Caki2 (cell line): ENCODE measurements at regions not wholly inside any gene's neighbourhood (a gene's known extent, or its start where the extent isn't known, plus 50 kb on each side); places are given as distances from the start of the nearest gene placed in this dataset.

Experiments used
- DNase-seq: peaks from one replicate; pipeline ENCODE4 v3.0.0-alpha.2; 2015; ENCODE audit warnings: low read depth
- in situ Hi-C: cut with HindIII; loops from 2 replicates; pipeline ENCODE4 v1.10.0; 2016; ENCODE audit warnings: low sequenced_read_pairs, low pct_unique_long_range_greater_than_20kb, mixed read lengths

DNA sequence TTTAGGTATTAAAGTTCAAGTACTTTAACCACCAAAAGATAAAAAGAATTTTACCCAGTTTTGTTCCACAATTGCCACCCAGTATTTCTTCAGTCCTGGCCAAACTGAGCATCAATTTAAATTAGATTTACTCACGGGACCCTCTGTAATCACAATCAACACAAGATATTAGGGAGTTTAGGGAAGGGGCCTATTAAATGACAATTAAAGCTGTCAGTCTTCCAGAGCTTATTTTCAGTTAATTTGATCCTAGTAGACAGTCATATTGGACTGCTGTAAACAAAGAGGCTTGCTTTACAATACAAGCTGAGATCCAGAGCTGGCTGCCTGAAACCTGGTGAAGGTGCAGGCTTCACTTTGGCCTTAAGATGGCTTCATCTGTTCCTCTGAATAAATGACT lies 321.2 kb upstream of the NBEA start:
- DNase-seq: no peak
- in situ Hi-C loops: no loop called here

DNA sequence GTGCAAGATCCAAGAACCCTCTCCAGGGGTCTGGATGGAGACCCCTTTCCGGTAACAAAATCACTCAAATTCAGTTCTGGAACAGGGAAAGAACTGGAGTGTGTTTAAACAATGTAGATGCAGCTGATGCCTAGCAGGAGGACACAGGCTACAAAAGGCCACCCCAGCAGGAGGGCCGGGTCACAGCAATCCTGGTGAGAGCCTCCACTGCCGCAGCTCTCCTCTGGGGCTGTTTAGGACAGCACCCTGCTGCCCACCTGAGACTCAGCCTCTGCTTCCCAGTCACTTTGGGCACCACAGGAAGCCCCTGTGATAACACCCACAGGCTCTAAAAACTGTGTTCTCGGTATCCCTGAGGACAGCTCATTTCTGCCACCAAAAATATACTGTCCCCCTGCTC lies 318.7 kb upstream of the NBEA start:
- in situ Hi-C loops: no loop called here

DNA sequence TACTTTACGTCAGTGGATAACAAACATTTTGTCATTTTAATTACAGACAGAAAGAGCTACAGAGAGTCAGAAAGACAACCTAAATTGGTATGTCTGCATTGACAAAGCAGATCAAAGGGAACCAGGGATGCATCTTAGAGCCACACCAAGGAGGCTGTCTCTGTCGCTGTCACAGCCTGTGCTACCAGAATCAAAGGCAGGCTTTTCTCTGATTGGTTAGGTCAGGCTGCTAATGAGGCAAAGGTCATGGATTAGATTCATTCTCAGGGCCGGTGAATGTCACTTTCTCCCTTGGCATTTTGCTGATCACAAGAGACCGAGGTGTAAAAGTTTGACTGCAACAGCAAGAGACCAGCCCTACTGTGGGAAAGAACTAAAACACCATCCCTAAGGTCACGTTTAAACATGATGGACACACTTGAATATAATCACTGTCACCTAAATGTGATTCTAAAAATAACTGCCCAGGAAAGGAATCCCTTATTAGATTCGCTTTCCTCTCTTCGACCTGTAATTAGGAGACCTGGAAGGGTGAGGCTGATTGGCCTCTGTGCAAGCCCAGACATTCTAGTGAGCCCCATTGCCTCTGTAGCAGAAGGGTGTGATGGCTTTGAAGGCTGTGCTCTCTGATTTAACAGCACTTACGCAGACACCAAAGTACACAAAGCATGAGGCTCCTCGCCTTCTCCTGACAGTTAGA lies 314.4 kb upstream of the NBEA start:
- DNase-seq: no peak
- in situ Hi-C loops: no loop called here

More for the DNA sequence above, 318.7 kb upstream of the NBEA start:
- DNase-seq: no peak

DNA sequence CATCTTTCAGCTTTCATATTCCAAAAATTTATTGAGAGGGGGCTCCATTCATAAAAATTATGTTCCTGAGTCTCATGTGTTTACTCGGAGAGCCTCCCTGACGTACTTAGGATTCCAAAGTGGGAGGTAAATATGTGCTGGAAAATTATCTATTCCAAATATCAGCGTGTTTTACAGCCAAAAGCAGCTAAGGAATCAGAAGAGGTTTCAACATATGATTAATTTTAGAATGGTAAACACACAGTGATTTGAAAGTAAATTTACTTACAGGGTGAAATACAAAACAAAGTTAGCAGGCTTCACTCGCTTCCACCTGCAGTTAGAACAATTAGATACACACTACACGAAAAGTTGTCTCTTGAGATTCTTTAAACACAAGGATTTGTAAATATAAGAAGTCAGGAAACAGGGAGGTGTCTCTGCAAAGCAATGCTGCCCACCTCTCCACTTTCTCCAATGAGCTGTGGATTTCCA lies 313.8 kb upstream of the NBEA start:
- no peak for DNase-seq
- in situ Hi-C loops: no loop called here

DNA sequence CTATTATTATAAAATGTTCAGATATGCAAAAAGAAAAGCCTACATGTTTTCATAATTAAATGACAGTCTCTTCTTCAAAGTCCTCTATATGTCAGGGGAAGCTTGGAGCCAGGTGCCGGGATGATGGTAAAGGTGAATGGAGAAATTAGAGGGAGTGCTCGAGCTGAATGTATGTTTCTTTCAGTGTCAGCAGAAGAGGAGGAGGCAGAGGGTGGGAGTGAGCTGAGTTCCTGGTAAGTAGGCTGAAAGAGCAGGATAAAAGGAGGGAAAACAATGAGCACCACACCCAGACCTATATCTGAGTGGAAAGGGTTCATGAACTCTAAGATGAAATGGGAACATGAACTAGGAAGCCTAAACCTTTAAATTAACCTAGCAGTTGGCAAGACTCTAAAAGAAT lies 307.6 kb upstream of the NBEA start:
- in situ Hi-C loops: no loop called here

DNA sequence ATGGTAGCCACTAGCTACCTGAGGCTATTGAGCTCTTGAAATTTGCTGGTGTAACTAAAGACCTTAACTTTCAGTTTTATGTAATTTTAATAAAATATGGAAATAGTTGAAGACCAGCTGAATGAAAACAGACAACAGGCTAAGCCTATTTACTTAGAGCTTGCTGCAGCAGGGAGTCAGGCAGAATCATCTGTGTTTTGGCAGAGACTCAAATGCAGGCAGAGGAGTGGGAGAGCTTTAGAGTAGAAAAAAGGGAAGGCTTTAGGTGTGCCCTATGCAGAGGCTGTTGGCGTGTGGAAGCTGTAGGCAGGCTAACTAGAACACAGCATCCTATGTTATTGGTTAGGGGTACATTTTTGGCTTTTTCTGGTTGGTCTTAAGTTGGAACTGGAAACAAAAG lies 304.9 kb upstream of the NBEA start:
- in situ Hi-C loops: no loop called here
- DNase-seq: no peak

More for the DNA sequence above, 307.6 kb upstream of the NBEA start:
- DNase-seq: no peak

DNA sequence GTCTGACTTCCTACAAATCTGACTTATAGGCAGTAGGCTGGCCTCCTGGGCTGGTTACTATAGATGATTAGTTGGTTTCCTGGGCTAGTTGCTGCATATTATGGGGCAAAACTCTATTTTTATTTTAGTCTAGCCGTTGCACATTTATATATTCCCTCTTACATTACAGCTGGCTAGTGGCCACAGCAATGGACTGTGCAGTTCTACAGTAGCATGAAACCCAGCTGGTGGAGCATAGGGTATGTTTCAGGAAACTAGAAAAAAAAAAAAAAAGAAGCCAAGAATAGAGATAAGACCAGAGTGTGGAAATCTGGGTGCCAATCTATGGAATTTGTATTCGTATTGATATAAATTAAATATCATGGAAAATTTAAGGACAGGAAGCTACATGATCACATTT lies 304.4 kb upstream of the NBEA start:
- no peak for DNase-seq
- in situ Hi-C loops: no loop called here

DNA sequence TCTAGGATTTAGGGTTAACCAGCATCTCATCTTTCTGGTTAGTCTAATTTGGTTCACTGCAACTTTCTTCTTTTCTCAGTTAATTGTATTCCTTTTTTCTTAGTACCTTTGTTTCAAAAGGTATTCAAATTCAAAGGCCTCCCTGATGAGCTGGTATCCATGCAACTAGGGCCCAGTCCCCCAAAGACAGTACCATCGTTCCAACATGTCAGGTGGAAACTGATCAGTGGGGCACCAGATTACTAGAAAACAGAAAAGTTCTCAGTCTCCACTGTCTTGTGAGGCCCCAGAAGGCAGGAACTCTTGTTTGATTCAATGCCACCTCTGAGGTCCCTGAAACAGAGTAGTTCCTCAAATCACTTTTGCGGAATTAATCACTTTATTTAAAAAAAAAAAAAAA lies 303.2 kb upstream of the NBEA start:
- no peak for DNase-seq
- in situ Hi-C loops: no loop called here

DNA sequence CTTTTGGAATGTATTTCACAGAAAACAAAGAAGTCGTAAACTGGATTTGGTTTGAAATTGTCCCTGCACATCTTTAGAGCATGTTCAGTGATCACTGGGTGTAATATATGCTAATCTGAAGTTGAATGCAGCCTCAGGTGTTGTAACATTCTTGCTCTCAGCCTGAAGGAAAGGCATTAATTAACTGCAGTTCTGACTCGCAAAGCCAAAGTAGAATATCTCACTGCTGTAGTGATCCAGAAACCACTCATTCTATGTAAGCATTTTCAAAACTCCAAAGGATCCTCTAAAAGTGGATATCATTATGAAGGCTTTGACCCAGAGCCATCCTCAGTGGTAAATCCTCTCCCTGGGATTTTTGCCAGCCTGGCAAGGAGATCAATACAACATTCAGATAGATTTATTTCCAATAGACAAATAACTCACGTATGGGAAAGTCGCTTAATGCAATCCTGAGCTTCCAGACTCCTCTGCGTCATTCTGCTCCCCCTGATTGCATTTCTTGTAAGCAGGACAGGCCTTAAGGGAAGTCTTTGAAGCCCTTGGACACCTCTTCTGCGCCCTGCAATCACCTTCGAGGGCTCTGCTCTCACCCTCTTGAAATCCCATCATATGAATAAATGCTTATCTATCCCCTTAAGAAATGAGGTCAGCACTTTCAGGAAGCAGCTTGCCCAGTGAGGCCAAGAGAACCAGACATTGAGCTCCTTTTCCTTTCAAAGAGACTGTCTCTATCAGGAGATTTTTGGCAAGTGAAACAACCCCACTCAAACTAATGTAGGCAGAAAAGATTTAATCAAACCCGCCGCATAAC lies 301.7 kb upstream of the NBEA start:
- in situ Hi-C loops: no loop called here
- no peak for DNase-seq

DNA sequence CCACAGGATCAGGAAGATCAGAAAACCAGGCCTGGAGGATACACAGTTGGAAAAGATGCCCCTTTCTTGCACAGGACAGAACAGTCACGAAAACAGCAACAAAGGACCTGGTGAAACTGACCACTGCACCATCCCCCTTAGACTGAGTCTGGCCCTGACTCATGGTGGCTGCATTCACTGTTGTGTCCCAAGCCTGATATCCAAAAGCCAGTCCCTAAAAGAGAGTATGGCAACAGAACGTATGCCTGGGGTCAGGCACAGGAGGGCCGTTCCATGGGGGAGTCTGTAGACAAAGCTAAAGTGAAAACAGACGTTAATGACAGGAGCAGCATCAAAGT lies 301.1 kb upstream of the NBEA start:
- DNase-seq: no peak
- in situ Hi-C loops: no loop called here

DNA sequence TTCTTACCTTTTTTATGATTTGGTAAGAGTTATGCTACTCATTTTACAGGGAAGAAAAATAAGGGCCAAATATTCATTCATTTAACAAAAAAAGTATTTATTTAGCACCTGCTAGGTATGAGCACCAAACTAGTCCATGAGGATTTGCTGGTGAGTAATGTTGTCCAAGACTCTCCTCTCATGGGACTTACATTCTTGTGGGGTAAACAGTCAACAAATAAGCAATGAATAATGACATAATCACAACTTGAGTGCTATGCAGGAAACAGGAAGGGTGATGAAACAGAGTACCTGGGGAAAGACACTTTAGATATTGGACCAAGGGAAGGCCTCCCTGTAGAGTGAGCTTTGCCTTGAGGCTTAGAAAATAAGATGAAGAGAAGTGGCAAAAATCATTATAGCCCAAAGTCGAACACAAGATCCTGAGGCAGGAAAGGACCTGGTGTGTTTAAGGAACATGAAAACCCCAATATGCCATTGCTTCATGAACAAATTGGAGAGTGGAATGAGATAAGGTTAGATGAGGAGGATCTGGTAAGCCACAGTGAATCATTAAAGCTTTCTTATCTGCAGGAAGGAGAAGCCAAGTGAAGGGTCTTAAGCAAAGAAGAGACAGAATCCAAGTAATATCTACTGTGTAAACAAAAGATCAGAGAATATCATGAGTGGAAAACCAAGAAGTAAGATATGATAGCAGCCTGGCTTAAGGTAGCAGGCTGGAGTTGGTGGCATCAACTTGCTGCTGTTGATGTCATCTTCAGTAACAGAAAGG lies 294.5 kb upstream of the NBEA start:
- DNase-seq: no peak

DNA sequence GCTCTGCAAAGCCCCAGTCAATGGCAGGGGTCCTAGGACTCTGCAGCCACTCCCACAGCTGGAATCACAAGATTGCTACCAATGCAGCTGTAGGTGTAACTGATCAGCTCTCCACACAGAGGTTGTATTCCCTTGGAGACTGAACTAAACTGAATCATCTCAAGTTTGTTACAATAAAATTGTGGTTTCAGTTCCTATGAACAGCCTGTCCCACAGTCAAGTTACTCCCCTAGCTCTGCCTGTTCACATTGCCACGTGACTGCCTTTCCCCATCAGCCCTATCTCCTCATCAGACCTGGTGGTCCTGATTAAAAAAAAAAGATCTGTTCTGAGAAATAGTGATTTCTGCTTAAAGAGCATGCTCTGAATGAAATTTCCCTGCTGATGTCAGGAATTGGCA lies 287.9 kb upstream of the NBEA start:
- in situ Hi-C loops: no loop called here
- no peak for DNase-seq

More for the DNA sequence above, 294.5 kb upstream of the NBEA start:
- in situ Hi-C loops: no loop called here

DNA sequence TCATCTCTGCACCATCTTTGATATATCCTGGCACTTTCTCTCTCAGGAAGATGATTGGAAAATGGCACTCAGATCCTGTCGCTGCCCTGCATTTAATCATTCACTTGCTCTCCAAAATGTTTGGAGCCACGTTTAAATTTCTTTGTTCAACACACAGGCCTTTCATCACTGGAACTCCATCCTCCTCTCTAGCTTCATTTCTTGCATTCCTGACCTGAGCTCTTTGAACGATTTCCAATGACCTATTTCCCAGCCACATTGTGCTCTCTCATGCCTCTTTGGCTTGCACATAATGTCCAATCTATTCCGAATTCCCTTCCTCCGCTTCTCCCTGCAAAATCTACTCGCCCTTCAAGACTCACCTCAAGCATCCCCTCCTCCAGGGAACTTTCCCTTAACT lies 287.4 kb upstream of the NBEA start:
- no peak for DNase-seq
- in situ Hi-C loops: no loop called here

DNA sequence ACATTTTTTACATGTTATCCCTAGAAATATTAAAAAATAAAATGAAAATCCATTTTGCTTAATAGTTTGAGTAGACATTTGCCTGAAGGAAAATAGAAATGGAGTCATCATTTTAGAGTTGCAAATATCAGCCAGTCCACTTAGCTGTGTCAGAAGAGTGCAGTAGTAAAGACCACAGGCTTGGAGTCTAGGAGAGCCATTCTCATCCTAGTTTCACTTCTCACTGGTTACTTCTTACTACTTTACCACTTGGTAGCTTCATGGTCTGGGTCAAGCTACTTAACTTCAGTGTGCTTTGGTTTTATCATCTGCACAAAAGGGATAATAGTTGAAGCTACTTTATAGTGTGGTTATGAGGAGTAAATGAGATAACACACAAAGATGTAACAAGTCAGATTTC lies 286.5 kb upstream of the NBEA start:
- no peak for DNase-seq
- in situ Hi-C loops: no loop called here

DNA sequence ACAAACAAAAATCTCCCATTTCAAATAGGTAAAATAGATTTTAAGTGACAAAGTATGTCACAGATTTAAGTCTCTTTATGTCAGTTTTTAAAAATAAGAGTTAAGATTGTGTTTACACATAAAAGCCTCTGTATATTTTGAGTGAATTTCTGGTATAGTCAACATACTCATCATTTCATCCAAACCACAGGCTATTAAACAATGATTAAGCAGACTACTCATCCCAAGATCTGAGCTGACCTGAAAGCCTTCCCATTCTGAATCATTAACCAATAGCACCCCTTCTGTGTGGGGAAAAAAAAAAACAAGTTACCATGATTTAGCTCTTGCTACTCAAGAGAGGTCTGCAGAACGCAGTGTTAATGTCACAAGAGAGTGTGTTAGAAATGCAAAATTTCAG lies 284.4 kb upstream of the NBEA start:
- peak; percentile 40 for DNase-seq

DNA sequence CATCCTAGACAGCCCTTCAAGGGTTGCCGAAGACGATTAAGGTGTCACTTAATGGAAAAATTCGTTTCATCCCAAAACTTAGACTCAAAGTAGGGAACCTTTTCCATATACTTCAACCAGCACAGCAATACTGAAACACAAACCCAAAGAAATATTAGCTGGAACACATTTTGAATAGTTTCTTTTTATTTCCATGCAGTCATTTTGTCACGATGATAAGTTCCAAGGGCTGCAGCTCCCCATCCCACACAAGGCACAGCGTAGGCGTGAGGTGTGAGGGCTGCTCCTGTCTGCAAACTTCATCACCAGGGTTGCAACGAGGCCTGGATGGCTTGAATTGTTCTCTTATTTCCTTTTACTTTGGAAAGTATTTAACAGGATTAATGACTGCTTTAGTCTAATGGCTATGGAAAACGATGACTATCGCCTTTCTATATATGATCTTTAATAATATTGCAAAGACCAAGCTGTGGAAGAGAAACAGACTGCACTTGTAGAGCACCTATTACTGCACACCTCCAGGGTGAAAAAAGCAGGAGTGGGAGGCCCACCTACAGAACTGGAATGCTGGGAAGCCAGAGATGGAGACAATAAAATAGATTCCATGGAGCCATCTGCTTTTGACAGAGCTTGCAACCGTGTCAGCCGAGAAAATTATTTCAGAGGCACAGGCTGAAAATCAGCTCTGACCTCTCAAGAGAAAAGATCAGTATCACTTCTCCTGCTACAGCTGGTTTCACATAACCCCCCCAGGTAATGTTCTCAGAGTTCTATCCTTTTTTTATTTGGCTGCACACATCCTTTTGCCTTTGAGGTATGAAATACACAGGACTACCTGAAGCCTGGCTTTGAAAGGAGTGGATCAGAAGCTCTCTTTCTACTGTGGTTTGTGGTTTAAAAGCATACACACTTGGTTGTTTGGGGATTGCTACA lies 274.5 kb upstream of the NBEA start:
- in situ Hi-C loops: no loop called here
- DNase-seq: no peak

More for the DNA sequence above, 284.4 kb upstream of the NBEA start:
- in situ Hi-C loops: no loop called here

DNA sequence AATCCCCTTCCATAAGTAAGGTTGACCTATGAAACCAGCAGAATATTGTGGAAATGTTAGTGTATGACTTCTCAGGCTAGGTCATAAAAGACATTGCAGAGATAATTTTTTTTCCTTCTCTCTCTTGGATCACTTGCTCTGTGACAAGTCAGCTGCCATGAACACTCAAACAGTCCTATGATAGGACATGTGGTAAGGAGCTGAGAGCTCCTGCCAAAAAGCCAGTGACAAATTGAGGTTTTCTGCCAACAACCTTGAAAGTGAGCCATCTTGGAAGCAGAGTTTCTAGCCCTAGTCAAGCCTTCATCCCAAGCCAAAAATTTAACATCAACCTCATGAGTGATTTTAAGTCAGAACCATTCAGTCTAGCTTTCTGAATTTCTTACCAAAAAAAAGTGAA lies 270.9 kb upstream of the NBEA start:
- no peak for DNase-seq
- in situ Hi-C loops: no loop called here

DNA sequence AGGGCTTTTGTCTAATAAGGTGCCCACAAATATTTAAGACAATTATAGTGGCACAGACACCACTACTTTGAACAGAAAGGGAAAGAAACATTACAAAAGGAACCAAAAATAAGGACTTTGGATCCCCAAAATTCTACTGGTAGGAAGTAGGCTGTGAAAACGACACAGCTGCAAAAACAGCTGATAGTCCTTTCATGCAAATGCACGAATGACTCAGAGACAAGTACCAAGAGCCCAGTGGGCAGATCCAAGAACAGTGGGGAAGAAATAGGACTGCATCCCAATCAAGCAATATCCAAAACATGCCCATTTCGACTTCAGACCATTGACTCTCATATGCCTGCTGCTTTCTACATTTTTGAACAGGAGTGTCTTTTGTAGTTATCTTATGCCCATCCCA lies 269.4 kb upstream of the NBEA start:
- no peak for DNase-seq
- in situ Hi-C loops: no loop called here
